DMS 273 (cell line): ENCODE measurements at regions not wholly inside any gene's neighbourhood (a gene's known extent, or its start where the extent isn't known, plus 50 kb on each side); places are given as distances from the start of the nearest gene placed in this dataset.

ENCODE experiments used
- DNase-seq: peaks from one replicate; lab custom pipeline; 2025; ENCODE audit not compliant: unreplicated experiment; lab: John Stamatoyannopoulos, UW

DNA sequence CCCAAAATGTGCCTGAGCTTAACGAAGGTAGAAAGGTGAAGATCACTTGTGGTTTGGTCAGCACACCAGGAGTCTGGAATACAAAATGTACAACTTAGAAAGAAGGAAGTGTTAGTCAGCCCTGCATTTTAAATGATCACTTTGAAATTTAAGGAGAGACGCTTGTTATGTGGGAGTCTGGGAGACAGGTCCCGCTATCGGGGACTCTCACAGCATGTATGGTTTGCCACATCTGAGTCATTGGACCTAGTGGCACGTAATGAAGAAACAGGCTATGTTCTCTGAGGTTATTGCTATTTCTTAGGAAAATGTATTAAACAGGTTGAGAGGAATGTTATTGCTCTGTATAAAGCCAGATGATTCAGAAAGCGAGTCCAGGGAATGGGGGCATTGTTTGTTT lies 2362.5 kb upstream of the WWC1 start:
- DNase-seq, result no peak

DNA sequence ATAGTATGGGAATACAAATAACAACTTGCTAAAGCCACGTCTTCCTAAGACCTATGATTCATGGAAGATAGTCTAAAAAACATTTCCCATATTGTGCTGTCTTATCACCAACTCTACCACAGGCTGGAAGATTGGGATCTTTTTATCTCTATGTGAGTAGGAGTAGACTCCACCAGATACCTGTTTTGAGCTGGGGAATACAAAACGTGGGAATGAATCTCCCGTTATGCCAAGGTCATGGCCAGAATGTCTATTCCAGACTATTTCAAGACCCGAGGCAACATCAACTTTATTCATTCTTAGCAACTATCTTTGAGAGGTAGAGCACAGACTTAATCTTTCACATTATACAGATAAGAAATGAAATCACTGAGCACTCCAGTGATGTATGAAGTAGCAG lies 2350.9 kb upstream of the WWC1 start:
- DNase-seq, result no peak

DNA sequence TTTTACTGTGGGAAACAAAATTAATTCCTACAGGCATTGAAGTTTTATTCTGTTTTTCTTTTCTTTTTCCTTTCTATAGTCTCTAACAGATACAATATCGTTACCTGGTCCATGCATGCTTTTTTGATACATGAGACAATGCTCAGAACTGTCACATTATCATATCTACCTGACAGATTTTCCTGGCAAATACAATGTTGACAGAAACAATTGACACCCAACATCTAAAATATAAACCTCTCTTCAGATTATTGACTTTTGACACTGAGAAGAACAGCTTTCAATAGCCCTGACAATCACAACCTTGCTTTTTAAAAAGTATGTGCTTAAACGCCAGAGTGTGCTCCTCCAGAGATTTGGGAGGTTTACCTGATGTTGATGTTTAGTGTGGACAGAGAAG lies 2334.6 kb upstream of the WWC1 start:
- DNase-seq, result no peak

DNA sequence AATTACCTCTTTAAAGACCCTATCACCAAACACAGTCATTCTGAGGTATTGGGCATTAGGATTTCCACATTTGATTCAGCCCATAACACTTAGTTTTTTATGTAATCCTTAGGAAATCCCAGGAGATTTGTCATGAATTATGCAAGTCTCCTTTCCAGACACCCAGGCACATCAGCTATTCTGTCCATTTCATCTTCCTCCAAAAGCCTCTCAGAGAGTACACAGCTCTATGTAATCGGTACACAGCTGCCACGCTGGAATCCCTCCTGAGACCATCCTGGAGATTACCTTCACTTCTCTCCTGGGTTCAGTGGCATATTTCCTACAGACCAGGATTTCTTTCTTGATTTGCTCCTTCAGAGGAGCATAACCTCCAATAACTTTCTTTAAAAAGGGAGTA lies 2309.8 kb upstream of the WWC1 start:
- DNase-seq, result no peak

DNA sequence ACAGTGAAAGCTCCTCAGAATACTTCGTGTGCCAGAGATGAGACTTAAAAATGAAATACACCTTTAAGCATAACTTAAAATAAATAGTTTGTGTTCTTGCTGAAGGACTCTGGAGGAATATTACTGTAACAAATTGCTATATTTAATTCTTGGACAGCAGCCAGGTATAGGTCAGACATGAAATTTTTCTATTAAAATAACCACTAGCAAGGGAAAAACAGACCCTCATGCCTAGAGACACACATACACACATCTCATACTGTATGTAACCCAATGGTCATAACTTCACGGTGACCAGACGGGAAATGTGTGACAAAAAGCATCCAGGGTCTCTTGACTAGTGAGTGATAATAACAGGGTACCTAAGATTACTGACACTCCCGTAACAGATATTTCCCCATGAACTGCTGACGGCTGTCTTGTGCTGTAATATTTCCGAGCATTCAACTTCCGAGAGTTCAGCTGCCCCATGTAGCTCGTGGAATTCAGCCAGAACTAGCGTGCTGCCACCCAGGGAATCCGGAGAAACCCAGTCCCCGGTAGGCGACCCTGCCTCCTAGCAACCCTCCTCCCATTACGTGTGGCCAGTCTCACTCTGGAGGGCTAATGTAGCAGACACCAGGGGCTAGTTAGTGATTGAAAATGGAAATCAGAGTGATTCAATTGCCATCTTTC lies 2295.1 kb upstream of the WWC1 start:
- no peak for DNase-seq

DNA sequence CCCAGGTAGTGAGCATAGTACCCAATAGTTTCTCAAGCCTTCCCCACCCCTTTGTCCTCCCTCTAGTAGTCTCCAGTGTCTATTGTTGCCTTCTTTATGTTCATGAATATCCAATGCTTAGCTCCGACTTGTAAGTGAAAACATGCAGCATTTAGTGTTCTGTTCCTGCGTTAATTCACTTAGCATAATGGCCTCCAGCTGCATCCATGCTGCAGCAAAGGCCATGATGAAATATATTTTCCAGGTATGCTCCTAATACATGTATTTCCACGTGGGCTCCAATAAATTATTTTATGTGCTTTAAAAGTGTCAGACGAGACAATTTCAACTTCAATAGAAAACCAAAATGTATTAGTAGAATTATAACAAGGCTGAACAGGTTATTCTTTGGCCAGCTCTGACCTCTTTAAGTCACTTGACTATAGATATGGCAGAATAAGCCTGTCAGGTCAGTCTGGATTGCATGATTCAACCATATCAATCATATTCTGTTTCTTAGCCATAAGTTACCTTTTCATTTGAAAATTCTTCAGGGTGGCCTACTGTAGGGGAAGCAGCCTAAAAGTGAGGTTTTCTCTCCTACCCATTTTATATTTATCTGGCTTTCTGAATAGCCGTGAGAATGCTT lies 2291.6 kb upstream of the WWC1 start:
- DNase-seq, result no peak

DNA sequence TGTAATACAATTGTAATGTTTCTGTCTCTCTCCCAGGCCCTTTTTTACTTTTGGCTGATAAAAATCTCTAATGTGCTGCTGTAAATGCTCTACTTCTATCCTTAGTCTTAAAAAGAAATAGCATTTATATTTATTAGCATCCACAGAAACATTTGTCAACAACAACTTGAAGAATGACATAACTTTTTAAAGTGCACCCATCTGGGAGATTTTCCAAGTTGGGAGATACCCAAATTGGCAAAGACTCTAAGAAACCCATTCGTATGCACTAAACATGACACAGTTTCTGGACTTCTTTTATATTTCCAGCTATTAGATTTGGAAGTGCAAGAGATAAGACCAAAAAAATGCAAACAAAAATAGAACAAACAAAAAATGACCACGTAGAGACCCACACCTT lies 2287.4 kb upstream of the WWC1 start:
- no peak for DNase-seq

DNA sequence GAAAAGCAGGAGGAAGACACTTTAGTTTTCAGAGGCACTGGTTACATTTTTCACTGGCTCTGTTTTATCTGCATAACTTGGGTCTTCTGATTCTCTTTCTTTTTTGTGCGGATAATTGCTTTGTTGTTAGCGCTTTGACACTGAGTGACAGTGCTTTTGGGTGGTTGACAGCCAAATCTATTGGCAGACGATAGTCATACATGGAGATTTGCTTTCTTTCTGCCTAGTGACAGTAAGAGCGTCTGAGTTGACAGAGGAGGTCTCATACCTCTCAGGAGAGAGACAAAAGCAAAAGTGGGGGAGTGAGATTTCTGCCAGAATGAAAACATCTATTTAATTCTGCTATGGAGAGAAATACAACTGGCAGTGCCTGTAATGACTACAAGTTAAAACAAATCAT lies 2278.0 kb upstream of the WWC1 start:
- DNase-seq, result no peak

DNA sequence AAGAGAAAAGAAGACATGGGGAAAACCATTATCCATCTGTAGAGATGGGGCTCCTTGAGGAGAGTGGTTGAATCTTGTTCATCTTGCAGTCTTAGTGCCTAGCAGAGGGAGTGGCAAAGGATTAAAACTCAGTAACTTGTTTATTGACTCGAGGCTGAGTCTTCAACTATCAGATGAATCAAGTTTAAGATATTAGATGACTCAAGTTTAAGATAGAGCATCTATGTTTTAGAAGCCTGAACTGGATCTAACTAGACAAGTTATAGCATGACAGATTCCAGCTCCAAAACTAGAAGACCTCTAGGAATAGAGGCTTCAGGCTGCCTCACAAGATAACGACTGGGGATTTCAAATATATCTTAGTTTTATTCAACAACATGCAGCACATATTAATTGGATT lies 2277.2 kb upstream of the WWC1 start:
- no peak for DNase-seq

DNA sequence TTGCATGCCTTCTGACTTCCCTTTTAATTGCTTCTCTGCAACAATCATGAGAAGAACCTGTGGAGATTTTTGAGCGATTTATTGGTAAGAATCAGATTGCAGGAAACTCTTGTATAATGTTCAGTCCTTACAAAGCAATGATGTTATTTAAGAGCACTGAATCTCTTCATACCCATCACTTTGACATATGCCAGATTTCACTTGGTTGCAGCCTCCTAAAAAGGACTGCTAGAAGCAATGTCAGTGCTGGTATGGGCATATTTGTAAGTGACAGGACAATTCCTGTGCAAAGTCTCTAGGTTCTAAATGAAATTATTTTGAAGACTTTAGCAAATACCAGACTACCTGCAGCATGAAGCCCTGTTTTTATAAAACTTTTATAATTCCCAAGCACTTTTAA lies 2272.7 kb upstream of the WWC1 start:
- no peak for DNase-seq

DNA sequence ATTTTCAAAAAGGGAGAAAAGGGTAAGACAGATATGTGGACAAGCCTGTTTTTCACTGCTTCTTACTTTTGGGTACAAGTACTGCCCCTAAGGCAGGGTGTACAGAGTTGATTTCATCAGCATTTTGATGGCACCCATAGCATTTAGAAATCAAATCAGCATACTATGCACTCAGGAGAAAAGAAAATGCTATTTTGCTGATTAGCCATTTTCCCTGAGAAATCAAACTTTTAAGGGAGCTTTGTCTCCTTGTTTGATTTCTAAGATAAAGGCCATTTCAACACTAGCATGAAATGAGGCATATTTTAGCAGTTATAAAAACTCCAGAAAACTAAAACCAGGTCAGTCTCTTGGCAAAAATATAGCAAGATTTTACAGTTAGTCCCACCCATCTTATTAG lies 2269.4 kb upstream of the WWC1 start:
- DNase-seq, result no peak

DNA sequence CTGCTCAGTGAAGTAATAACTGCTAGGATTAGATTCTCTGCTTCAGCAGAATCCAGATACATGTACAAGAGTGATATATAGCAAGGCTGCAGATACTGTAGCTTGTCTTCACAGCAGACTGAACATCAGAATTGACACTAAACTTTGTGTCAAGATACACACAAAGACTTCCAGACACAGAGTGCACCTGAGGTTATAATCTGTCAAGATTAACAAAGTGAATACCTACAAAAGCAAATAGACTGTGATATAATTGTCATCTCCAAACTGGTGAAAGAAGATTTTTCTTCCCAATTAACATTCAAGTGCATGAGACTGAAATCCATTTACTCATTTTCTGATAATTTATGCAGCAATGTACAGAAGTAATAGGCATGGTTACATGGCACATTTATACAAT lies 2266.5 kb upstream of the WWC1 start:
- no peak for DNase-seq

DNA sequence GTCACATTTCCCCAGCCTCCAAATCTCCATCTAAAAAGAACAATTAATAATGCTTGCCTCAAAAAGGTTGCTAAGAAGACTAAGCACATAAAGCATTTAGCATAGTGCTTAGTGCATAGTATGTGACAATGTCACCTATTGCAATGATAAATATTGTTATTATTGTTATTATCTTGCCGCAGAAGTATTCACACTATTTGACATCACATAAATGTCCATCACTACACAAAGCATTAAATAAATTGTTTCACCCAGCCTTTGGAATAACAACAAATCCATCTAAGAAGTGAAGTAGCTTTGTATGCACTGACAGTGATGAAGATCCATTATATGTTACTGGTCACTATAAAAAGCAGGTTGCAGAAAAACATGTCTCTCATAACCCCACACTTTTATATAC lies 2263.9 kb upstream of the WWC1 start:
- no peak for DNase-seq

DNA sequence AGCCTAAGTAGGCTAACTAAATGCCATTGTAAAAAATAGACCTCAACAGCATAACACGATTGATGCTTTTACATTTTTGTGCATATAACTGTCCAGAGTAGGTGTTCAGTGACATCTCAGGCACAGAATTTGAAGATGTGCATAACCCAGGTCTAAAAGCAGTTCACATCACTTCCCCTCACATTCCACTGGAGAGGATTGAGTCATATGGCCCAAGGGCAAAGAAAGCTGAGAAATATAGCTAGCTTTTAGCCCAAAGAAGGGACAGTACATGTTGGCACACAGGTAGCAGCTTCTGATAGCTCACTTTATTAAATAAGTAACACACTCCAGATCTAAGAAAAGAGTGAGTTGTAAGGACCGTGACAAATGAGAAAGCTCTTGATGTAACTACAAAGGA lies 2259.5 kb upstream of the WWC1 start:
- no peak for DNase-seq

DNA sequence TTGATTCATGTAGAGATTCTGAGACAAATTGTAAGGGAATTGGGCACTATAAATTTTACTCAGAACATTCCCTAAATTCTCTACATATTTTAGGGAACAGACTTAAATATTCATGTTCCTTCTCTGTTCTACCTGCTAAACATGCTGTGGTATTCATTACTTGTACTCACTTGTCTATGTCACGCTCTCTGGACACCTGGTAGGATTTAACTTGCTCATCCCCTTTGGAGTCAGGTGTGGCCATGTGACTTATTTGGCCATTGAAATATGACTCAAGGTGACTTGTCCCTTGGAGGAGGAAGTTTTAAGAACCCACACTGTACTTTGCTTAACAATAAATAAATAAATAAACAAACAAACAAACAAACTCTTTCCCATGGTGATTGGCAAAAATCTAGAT lies 2258.8 kb upstream of the WWC1 start:
- DNase-seq, result no peak

DNA sequence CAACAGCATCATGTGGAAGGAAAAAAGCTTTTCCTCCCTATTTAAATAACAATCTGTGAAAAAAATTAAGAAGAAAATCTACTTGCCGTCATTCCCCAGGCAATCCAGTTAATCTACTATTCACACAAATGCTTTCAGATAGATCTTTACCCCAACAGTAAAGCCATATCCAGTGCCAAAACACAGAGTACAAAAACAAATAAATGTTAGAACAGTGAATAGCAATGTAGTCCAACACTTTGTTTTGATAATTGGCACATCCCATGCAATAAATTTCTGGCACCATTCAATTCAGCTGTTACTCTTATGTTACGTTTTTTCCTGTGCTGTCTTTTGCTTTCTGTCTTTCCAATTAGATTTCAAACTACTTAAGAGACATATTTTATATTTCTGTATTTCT lies 2245.5 kb upstream of the WWC1 start:
- no peak for DNase-seq

DNA sequence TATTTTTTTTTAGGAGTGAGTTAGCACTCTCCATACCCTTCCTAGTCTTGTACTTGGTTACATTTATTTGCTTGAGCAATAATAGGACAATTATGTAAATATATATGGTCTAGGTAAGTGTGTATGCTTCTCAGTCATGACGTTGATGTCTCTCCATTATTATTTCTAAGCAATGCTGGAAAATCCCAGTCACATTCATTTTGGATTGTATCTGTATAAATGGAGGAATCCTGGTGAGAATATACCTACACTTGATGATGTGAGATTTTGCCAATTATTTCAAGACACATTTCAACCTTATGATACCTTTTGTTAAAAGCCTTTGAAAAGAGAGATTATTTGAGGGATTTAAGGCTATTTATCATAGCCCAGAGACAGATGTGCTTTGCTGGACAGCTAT lies 2244.5 kb upstream of the WWC1 start:
- DNase-seq, result no peak

DNA sequence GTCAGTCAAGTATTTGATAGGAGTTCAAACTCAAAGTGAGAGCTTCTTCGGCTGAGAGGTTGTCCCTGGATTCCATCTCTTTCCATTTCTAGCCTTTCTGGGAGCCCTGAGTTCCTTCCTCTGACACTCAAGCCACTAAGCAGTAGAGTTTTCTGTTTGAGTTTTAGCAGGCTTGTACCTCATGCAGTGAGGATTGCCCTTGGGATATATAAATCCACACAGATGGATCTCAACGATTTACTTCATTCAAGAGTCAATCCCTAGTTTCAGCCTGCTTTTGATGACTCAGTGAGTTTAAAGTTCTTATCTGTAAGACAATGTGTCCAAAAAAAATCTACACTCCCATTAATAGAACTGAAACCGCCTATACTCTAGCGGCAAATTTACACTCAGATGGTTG lies 2240.9 kb upstream of the WWC1 start:
- no peak for DNase-seq

DNA sequence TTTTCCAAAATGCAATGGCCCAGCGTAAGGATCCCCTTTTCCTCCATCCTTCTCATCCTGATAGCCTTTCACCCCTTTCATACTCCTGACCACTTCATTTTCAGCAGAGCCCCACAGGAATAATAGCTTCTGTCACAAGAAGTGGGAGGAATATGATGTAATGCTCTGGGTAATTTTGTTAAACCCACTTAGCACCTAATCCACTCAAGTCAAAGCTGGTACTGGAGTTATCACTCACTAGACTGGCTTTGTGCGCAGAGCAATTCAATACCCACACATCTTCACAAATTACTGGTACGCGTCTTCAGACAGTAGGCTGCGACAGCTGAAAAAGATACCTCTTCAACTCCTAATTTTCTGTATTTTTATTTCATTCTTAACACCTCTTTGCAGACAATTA lies 2232.8 kb upstream of the WWC1 start:
- DNase-seq, result no peak

DNA sequence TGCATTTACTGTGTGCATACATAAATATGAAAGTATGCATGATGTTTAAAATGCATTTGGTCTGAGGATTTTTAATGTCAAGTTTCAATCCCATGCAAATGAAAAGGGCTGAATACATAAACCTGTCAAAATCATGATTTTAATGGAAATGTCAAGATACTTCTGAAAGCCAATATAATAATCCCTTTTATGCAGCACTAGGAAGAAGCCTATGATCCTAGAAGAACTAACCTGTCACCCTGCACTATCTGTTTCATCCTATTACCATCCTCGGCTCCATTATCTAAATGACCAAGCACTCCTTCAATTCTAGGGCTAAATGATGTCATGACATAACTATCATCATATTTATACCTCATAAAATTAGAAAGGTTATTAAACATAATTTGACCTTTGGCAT lies 2229.4 kb upstream of the WWC1 start:
- DNase-seq, result no peak

DNA sequence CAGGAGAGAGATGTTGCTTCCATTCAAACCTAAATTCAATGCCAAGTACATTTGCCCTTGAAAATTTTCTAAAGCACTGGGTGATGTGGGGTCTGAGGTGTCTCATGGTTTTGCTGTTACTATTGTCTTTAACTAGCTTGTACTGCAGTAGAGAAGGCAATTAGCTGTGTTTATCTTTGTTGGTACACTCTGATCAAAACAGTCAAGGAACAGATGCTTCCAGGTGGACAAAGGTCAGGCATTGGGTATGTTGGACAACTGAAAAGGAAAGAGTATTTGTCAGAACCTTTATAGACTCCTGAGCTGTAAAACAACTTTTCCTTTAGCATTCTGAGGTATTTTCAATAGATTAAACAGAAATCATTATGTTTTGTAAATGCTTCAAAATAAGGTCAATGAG lies 2228.7 kb upstream of the WWC1 start:
- DNase-seq, result no peak

DNA sequence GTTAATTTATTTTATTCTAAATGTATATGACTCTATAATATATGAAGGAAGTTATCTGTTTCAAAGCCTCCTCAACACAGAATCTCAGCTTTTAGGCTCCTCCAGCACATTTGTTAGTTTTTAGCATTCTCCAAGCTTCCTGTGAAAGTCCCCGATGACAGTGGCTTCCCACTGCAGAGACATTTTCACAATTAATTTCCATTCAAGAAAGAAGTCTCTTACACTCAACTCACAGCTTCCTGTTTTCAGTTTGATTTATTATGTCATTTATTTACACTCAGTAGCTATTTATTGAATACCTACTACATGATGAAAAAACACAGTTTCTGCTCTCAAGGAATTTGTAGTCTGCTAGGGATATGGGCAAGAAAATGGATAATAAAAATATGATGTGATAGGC lies 2228.2 kb upstream of the WWC1 start:
- DNase-seq, result no peak
